CD4-positive, alpha-beta T cell treated with Interleukin-4 for 1 hour (primary cell): ENCODE measurements at regions not wholly inside any gene's neighbourhood (a gene's known extent, or its start where the extent isn't known, plus 50 kb on each side); places are given as distances from the start of the nearest gene placed in this dataset.
"Not testable (repeated sequence)": the region's sequence is repeated elsewhere in the genome, so short reads cannot be mapped to it uniquely, and the experiment has no call there.

ENCODE experiments used
- DNase-seq, 2 donors: peaks; one replicate each; pipeline ENCODE4 v3.0.0-alpha.2; 2020 to 2022

DNA sequence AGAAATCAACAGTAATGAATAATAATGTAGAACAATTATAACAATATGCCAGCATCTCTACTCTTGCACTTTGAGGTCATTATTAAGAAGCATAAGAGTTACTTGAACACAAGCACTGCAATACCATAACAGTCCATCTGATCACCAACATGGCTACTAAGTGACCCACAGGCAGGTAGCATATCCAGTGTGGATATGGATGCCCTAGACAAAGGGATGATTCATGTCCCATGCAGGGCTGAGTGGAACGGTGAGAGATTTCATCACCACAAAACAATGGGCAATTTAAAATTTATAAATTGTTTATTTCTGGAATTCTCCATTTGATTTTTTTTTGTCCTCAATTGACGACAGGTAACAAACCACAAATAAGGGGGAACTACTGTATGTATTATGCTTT is 107.7 kb upstream of the TSC22D2 start:
- DNase-seq: no peak

GRCh38 chr3:150299201-150299600 is 108.9 kb upstream of the TSC22D2 start:
- no peak for DNase-seq

GRCh38 chr3:150296966-150297365 is 111.1 kb upstream of the TSC22D2 start:
- no peak for DNase-seq

DNA sequence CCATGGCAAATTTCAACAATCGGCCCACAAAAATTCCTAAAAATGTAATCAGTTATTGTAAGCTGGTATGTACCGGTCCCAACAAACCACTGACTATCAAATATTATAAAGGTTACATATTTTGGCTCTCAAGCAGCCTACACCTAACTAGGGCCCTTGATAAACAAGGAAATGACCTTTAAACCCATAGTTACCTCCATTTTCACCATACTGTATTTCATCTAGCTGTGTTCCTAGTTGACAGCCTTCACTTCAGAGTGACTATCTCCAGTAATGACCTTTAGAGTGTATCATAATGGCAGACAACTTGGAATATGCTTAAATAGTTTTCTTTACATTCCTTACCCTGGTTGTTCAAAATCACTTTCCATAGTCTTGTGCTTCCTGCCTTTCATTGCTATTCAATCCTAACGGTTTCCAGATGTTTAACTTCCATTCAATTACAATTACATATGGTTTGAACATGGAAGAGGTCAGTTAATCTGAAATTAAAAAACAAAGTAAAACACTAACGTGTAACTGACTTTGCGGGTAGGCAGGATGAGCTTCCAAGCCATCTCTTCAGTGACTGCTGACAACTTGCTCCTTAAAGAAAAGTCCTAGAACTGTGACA is 111.9 kb upstream of the TSC22D2 start:
- no peak for DNase-seq

DNA sequence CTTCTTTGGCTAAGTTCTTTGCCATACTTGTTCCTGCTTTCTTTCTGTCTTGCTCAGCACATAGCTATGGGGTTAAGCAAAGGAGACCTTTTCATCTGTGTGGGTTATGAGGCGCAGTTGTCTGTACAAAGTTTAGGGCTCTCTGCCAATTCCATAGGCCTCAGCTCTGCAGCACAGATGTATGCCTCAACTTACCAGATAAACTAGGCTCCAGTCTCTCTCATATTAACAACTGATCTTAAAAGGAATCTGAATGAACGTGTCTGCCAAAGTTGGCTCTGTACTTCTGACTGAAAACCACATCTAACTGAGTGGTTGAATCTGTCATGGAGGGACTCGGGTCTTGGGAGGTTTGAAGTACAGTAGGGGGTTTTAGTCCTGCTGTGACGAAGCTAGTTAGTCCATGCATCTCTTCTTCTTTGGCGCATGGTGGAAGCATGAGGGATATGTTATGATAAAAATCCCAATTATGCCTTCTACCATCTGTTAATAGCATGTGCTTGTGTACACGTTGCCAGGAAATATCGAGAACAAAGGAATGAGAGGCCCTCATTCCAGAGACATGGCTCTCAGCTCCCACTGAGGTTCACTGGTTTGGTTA is 114.6 kb upstream of the TSC22D2 start:
- DNase-seq: no peak

DNA sequence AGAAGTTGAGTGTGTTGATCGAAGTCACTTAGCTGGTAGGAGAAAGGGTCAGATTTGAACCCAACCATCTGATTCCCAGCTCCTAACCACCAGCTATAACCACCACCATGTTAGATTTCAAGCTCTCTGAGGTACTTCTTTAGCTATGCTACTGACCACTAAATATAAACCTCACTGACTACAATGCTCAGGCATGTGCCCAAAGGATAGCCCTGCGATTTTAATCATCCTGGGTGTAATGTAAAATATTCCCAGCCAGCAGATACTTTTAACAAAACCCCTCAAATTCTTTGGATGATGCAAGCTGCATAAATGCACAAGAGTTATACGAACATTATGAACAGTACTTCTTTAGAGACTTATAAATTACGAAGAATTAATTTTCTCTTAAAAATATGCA is 115.2 kb upstream of the TSC22D2 start:
- DNase-seq: no peak

DNA sequence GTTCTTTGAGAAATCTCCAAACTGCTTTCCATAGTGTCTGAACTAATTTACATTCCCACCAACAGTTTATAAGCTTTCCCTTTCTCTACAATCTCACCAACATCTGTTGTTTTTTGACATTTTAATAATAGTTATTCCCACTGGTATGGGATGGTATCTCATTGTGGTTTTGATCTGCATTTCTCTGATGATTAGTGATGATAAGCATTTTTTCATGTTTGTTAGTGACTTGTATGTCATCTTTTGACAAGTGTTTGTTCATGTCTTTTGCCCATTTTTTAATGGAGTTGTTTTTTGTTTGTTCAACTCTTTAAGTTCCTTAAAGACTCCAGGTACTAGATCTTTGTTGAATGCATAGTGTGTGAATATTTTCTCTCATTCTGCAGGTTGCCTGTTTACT is 116.6 kb upstream of the TSC22D2 start:
- DNase-seq: no peak

GRCh38 chr3:150286390-150287147 is 121.5 kb upstream of the TSC22D2 start:
- peak; percentile 12 to 67 for DNase-seq

GRCh38 chr3:150285601-150286000 is 122.5 kb upstream of the TSC22D2 start:
- no peak for DNase-seq

DNA sequence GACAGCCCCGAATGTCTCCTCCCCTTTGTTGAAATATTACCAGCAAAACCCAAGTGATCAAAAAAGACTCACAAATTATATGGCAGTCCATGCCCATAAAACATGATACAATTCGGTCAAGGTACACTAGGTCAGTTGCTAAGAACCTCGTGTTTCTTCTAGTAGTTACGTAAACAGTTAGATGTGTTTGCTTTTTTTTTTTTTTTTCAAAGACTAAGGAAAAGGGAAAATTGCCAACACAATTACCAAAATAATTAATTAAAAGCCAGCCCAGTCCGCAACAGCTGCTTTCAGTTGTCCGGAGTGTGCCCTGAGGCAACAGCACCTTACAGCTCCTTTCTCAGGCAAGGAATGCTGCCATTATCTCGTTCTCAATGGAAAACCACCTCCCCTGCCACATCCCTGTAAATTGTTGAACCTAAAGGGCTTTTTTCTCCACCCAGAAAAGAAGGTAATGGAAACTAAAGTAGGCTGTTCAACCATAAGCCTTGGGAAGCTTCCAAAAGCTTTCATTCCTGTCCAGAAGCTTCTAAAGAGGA is 129.2 kb upstream of the TSC22D2 start:
- no peak for DNase-seq

DNA sequence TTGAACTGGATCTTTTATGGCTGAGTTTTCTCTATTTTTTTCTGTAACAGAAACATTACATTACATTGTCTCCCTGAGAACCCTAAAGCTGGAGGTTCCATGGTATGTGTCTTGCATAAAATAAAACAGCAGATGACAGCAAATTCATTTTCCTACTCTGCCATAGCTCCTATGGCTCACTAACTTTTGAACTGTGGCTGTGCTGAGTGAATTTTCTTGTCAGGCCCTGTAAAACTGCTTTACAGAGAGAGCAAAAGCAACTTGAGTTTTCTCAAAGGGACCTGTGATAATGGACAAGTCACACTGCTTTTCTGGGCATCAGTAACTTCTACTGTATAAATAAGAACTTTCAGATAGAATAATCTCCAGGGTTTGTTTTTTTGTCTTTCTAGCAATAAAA is 129.9 kb upstream of the TSC22D2 start:
- no peak for DNase-seq

DNA sequence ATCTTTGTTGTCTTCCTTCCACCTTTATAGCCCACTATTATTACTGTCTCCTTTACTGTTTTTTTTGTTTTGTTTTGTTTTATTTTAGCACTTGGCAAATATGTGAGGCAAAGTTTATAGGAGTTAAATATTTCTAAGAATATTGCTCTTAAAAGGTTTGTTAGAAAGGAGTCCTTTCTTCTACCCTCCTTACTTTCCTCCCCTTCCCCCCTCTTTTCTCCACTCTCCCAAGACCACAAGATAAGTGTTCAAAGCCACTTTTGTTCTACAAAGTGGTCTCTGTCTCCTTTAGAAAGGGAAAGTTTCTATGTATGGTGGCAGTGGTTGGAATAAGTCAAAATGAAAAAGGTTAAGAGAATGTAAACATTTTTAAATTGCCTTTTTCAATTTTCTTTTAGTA is 130.7 kb upstream of the TSC22D2 start:
- no peak for DNase-seq

- no peak for DNase-seq
These were observed 132.2 kb upstream of the TSC22D2 start for GRCh38 chr3:150275941-150276340.

GRCh38 chr3:150274372-150274771 is 133.7 kb upstream of the TSC22D2 start:
- DNase-seq: no peak

DNA sequence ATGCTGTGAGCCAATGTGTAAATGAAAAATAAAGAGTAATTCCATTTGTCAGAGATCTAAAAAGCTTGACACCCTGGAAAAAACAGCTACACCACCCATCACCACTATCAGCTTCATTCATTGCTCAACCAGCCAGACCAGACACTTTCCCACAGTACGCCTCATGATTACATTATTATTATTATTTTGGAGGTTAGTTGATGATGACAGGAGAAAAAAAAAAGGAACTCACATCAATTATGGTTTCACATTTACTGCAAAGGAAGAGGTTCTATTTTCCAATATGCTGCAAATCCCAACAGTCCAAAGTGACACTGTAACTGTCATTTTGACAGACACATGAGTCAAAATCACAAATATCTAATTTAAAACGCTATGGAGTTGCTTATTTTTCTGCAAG is 134.7 kb upstream of the TSC22D2 start:
- no peak for DNase-seq

DNA sequence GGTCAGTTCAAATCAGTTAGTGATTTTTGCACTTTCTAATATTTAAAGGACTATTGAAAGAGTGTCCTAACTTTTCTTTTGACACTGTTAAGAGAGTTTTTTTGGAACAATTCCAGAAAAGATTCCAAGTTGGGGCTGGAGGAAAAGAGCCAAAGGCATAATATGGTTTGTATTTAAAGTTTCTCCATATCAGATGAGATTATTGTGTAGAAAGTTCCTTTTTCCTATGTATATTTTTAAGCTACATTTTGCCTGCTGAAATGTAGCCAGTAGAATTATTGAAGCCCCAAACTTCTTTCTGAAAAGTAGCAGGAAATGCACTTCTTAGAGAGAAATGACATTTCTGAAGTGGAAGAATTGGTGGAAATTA is 136.5 kb upstream of the TSC22D2 start:
- DNase-seq: no peak

DNA sequence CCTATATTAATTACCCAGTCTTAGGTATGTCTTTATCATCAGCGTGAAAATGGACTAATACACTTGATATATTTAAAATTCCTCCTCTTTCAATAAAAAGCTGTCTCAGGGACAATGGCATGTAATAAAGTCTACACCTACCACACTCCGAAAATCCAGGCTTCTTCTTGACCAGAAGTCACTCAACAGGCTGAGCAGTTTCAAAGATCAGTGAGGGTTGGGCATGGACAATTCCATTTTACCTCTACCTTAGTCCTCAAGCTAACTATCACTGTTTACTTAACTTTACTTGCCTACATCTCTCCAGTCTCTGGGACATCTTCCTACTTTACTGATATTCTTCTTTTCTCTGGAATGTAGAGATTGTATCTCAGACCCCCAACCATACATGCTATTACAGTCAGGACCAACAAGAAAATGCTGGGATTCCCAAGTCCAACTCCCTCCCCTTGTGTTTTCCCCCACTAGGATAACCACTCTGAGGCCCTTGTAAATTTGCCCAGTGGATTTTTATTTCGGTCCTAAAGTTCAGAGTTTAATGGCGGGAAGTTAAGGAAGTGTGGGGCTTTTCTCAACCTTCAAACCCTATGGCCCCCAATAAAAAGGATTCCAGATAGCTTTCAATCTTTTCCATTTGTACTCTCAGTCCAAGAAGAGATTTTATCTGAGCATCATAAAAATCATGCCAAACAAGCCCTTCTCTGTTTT is 137.1 kb upstream of the TSC22D2 start:
- DNase-seq: no peak

DNA sequence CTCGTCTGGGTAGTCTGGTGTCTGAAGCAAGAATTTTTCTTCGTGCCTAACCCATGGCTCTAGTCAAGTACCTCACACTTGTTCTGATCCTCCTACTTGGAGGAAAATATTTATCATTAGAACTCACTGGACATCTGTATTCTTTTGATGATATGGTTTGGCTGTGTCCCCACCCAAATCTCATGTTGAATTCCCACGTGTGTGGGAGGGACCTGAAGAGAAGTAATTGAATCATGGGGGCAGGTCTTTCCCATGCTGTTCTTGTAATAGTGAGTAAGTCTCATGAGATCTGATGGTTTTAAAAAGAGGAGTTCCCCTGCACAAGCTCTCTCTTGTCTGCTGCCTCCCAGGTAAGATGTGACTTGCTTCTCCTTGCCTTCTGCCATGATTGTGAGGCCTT is 137.7 kb upstream of the TSC22D2 start:
- not testable (repeated sequence) for DNase-seq

DNA sequence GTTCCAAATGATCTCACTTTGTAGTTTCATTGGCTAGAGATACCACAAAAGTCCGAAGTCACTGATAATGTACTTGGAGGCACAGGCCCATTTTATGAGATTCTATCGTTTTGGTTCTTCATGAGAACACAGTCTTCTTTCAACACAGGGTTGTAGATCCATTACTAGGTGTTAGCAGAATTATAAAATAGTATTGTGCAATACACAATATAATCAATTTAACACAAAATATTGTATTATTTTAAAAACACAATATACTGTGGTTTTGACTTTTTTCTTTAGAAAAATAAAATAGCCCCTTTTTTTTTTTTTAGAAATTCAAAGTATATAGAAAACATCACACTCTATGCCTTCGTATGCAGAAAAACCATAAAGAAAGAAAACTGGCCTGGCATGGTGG is 138.6 kb upstream of the TSC22D2 start:
- DNase-seq: no peak

DNA sequence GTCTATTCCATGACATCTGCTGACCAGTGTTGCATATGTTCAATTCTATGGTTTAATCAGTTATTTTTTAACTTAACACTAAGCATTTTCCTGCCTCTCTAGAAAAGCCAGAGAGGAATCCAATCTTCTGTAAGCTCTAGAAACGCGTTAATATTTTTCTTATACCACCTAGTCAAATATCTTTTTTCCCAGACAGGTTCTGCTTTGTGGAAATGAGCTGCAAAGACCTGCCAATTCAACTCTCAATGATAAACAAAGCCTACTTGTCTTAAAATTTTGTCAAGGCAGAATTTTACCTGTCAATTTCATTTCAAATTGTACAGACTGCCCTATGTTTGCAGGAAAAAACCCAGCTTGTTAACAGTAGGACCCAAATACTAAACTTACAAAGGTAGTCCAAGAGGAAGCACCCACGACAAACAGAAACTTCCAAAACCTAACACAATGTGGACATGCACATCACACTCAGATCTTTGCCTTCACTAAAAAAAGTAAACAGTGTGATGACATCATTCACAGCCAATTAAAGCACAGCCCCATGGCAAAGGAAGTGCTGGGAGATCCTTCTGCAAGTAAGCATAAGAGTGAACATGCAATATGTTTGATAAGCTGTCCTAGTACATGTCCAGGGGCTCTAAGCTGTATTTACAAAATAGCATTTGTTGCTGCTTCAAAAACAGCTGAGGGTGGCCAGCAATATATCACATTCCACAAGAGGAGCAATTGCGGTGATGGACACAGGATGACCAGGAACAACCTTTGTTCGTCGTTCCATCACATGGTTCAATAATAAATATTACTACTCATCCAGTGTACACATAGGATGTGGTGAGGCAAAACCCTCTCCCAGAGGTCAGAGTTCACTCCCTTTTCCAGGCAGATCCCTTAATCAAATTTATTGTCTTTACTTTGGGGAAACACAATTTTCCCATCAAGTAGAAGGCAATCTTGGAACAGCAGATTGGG is 139.4 kb upstream of the TSC22D2 start:
- DNase-seq: no peak

GRCh38 chr3:150267288-150267687 is 140.8 kb upstream of the TSC22D2 start:
- no peak for DNase-seq

DNA sequence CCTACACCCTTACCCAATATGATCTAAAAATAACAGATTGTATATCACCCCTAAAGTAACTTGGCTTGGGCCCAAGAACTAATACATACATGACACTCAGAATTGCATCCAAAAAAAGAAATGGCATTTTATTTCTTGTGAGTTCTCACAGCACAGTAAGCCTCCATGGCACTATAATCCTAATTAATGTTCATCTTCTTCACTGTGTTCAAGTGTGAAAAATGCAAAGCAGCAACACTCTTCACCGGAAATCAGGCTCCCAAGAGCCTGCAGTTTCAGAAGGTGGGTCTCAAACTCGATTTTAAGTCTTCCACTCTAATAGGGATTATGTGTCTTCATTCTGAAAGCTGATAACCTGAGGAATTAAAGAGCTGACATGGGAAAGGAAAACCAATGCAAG is 142.8 kb upstream of the TSC22D2 start:
- DNase-seq: no peak
